PC-3 (cell line): ENCODE measurements at regions not wholly inside any gene's neighbourhood (a gene's known extent, or its start where the extent isn't known, plus 50 kb on each side); places are given as distances from the start of the nearest gene placed in this dataset.

ENCODE experiments used
- ATAC-seq: fragments of 200-7000 bp; cut with Tn5 transposase; 2 replicates; pipeline ENCODE4 v1.9.1; 2020; ENCODE audit warnings: mild to moderate bottlenecking, moderate library complexity
- BruUV-seq: library from RNA; stranded (reverse); fragments of 400-500 nt; replicated peaks from 2 replicates; lab custom pipeline; 2021; lab: Mats Ljungman, UMichigan
- CTCF ChIA-PET: fragments of 300-600 bp; sonication (Branson Sonifier 250); formaldehyde crosslinking; loops from one replicate; lab custom pipeline; 2022; ENCODE audit warnings: antibody characterized with exemption; lab: Charles Lee
- POLR2A ChIA-PET: fragments of 300-600 bp; sonication (Branson Sonifier 250); formaldehyde crosslinking; loops from one replicate; lab custom pipeline; 2022; ENCODE audit warnings: antibody characterized with exemption; ENCODE audit not compliant: unreplicated experiment; lab: Charles Lee
- DNase-seq: peaks from one replicate; pipeline ENCODE4 v3.0.0-alpha.2; 2015
- H2AFZ ChIP-seq: fragments of 300-600 bp; sonication (generic); 2 replicates; pipeline ENCODE4 v1.6.0; 2016; ENCODE audit warnings: antibody characterized with exemption, low read length
- H3F3A ChIP-seq: fragments of 300-600 bp; sonication (generic); one replicate; pipeline ENCODE4 v1.6.0; 2017; ENCODE audit warnings: antibody characterized with exemption, low read length, control low read depth, mild to moderate bottlenecking; ENCODE audit not compliant: unreplicated experiment
- H3K27ac ChIP-seq: fragments of 300-600 bp; sonication (generic); 2 replicates; pipeline ENCODE4 v1.5.1; 2016; ENCODE audit warnings: mild to moderate bottlenecking, low read length
- H3K27me3 ChIP-seq: fragments of 300-600 bp; sonication (generic); 2 replicates; pipeline ENCODE4 v1.6.1; 2016; ENCODE audit warnings: low read length, mixed read lengths
- H3K36me3 ChIP-seq: fragments of 300-600 bp; sonication (generic); 2 replicates; pipeline ENCODE4 v1.6.1; 2016; ENCODE audit warnings: low read depth, mixed run types, low read length, mixed read lengths
- H3K4me1 ChIP-seq: fragments of 300-600 bp; sonication (generic); 2 replicates; pipeline ENCODE4 v1.5.1; 2016; ENCODE audit warnings: low read length; ENCODE audit not compliant: insufficient read depth
- H3K4me2 ChIP-seq: fragments of 300-600 bp; sonication (generic); 2 replicates; pipeline ENCODE4 v1.6.0; 2016; ENCODE audit warnings: low read length
- H3K4me3 ChIP-seq: fragments of 300-600 bp; sonication (generic); 2 replicates; pipeline ENCODE4 v1.5.1; 2016; ENCODE audit warnings: mild to moderate bottlenecking, low read length, mixed read lengths
- H3K79me2 ChIP-seq: fragments of 300-600 bp; sonication (generic); 2 replicates; pipeline ENCODE4 v1.6.1; 2017; ENCODE audit warnings: low read length, mixed read lengths
- H3K9ac ChIP-seq: fragments of 300-600 bp; sonication (generic); 2 replicates; pipeline ENCODE4 v1.6.0; 2016; ENCODE audit warnings: mild to moderate bottlenecking, low read length
- H3K9me2 ChIP-seq: fragments of 300-600 bp; sonication (generic); replicated peaks from 2 replicates; pipeline ENCODE4 v1.6.1; 2016; ENCODE audit warnings: mixed run types, low read length, mixed read lengths
- H3K9me3 ChIP-seq: fragments of 300-600 bp; sonication (generic); 2 replicates; pipeline ENCODE4 v1.6.1; 2016; ENCODE audit warnings: low read length, mixed read lengths
- H4K20me1 ChIP-seq: fragments of 300-600 bp; sonication (generic); 2 replicates; pipeline ENCODE4 v1.6.1; 2016; ENCODE audit warnings: low read length, mixed read lengths
- EZH2 ChIP-seq: fragments of 300-600 bp; sonication (generic); IDR thresholded peaks from one replicate; pipeline ENCODE4 v1.6.1; 2017; ENCODE audit warnings: antibody characterized with exemption, mild to moderate bottlenecking, low read length; ENCODE audit not compliant: unreplicated experiment
- EZH2phosphoT487 ChIP-seq: fragments of 300-600 bp; sonication (generic); IDR thresholded peaks from 2 replicates; pipeline ENCODE4 v1.6.1; 2018; ENCODE audit warnings: mild to moderate bottlenecking, antibody characterized with exemption, low read length, borderline replicate concordance
- intact Hi-C: fragments of 100-400 bp; cut with micrococcal nuclease; formaldehyde crosslinking; loops from 2 replicates; pipeline ENCODE4 v1.9.0; 2023
- TF ChIP-seq, protein P1 (sequence below): fragments of 300-600 bp; sonication (generic); conservative IDR thresholded peaks from 2 replicates; pipeline ENCODE4 v1.5.1; 2017; ENCODE audit warnings: antibody characterized with exemption, low read depth, mild to moderate bottlenecking, low read length

GRCh38 chr3:197366301-197367044, 68.1 kb upstream of the DLG1 start:
- peak; percentile 52 for ATAC-seq
- CTCF ChIA-PET, result interaction anchor here (0.7 to 1.7 kb wide), 4 partner anchors 20 to 135 kb away, joined by 3 to 9 read pairs (median 4); partner anchors contain the start of gene DLG1

GRCh38 chr3:197365586-197365985, 67.2 kb upstream of the DLG1 start:
- CTCF ChIA-PET, result no interaction called here

More at GRCh38 chr3:197366301-197367044, 68.1 kb upstream of the DLG1 start:
- Histone ChIP-seq H3K36me3 (no peaks in the 10 kb centered on the region), H3K9me2 (no peaks in the 10 kb centered on the region), H3K79me2 (no peaks in the 10 kb centered on the region), H3K9me3 (no peaks in the 10 kb centered on the region), H2AFZ (no peak overlapping the region), H3K9ac (peak overlapping the region; percentile 76), H3K4me1 (peaks cover 59% of the 10 kb centered on the region), H3F3A (peaks cover 2% of the 10 kb centered on the region), H3K27me3 (no peaks in the 10 kb centered on the region), H3K4me3 (peak overlapping the region; percentile 55), H4K20me1 (no peaks in the 10 kb centered on the region), H3K27ac (peak overlapping the region; percentile 97), H3K4me2 (peak overlapping the region; percentile 82)
- POLR2A ChIA-PET, result interaction anchor here (1.4 kb wide), 1 partner anchor 133 kb away, joined by 5 read pairs; no protein-coding TSS in a partner anchor
- no peak for TF ChIP-seq EZH2
- TF ChIP-seq EZH2phosphoT487, result no peak
- TF ChIP-seq, protein P1, sequence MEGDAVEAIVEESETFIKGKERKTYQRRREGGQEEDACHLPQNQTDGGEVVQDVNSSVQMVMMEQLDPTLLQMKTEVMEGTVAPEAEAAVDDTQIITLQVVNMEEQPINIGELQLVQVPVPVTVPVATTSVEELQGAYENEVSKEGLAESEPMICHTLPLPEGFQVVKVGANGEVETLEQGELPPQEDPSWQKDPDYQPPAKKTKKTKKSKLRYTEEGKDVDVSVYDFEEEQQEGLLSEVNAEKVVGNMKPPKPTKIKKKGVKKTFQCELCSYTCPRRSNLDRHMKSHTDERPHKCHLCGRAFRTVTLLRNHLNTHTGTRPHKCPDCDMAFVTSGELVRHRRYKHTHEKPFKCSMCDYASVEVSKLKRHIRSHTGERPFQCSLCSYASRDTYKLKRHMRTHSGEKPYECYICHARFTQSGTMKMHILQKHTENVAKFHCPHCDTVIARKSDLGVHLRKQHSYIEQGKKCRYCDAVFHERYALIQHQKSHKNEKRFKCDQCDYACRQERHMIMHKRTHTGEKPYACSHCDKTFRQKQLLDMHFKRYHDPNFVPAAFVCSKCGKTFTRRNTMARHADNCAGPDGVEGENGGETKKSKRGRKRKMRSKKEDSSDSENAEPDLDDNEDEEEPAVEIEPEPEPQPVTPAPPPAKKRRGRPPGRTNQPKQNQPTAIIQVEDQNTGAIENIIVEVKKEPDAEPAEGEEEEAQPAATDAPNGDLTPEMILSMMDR, result no peak
- peak; percentile 96 for DNase-seq
- no TSS peak for BruUV-seq
- intact Hi-C loops, result loop anchor here (2.0 kb wide), 2 partner anchors 56 to 68 kb away; partner anchors contain the start of gene DLG1

More at GRCh38 chr3:197365586-197365985, 67.2 kb upstream of the DLG1 start:
- Histone ChIP-seq H4K20me1 (no peaks in the 10 kb centered on the region), H3K4me1 (peaks cover 51% of the 10 kb centered on the region), H3K27me3 (no peaks in the 10 kb centered on the region), H3K36me3 (no peaks in the 10 kb centered on the region), H3K79me2 (no peaks in the 10 kb centered on the region), H2AFZ (no peak overlapping the region), H3K4me3 (no peak overlapping the region), H3K9me2 (no peaks in the 10 kb centered on the region), H3F3A (no peaks in the 10 kb centered on the region), H3K27ac (peak overlapping the region; percentile 97), H3K4me2 (no peak overlapping the region), H3K9me3 (0 out of 2 replicates have a peak, but pooled peaks cover 3% of the 10 kb centered on the region), H3K9ac (no peak overlapping the region)
- DNase-seq, result peak; percentile 31
- intact Hi-C loops, result no loop called here
- TF ChIP-seq, protein P1, result no peak
- TF ChIP-seq EZH2, result no peak
- no peak for TF ChIP-seq EZH2phosphoT487
- BruUV-seq, result no TSS peak
- POLR2A ChIA-PET, result no interaction called here
- no peak for ATAC-seq
